WTC11 (cell line): ENCODE measurements at regions not wholly inside any gene's neighbourhood (a gene's known extent, or its start where the extent isn't known, plus 50 kb on each side); places are given as distances from the start of the nearest gene placed in this dataset.

Experiments used
- ATAC-seq: fragments of 200-7000 bp; cut with Tn5 transposase; 2 replicates; pipeline ENCODE4 v1.10.0; 2021; ENCODE audit warnings: mild to moderate bottlenecking, moderate library complexity
- CTCF ChIA-PET: fragments of 300-600 bp; sonication (Branson Sonifier 250); formaldehyde crosslinking; loops from one replicate; lab custom pipeline; 2021; ENCODE audit warnings: antibody characterized with exemption; lab: Charles Lee
- POLR2A ChIA-PET: fragments of 350-600 bp; sonication (Branson Sonifier 250); formaldehyde crosslinking; loops from one replicate; lab custom pipeline; 2021; ENCODE audit warnings: antibody characterized with exemption; lab: Charles Lee
- DNase-seq: peaks from one replicate; pipeline ENCODE4 v3.0.0; 2021; ENCODE audit warnings: low spot score
- H3K27ac Mint-ChIP-seq: 2 replicates; pipeline ENCODE4 v1.8.0; 2021; ENCODE audit warnings: mixed read lengths
- H3K27me3 Mint-ChIP-seq: 2 replicates; pipeline ENCODE4 v1.8.0; 2021; ENCODE audit warnings: low read depth, mild to moderate bottlenecking, moderate library complexity, mixed read lengths
- H3K36me3 Mint-ChIP-seq: 2 replicates; pipeline ENCODE4 v1.8.0; 2021; ENCODE audit warnings: mixed read lengths
- H3K4me1 Mint-ChIP-seq: 2 replicates; pipeline ENCODE4 v1.8.0; 2022; ENCODE audit warnings: mixed read lengths
- H3K4me3 Mint-ChIP-seq: 2 replicates; pipeline ENCODE4 v1.8.0; 2021; ENCODE audit warnings: mild to moderate bottlenecking, moderate library complexity, mixed read lengths
- H3K9me3 Mint-ChIP-seq: 2 replicates; pipeline ENCODE4 v1.8.0; 2021; ENCODE audit warnings: mixed read lengths
- AR ChIP-seq: fragments of 250-450 bp; sonication (Bioruptor Pico); IDR thresholded peaks from 2 replicates; pipeline ENCODE4 v1.9.0; 2021; ENCODE audit warnings: mild to moderate bottlenecking
- ATF1 ChIP-seq: sonication (generic); formaldehyde crosslinking; IDR thresholded peaks from 2 replicates; pipeline ENCODE4 v1.8.1; 2023; ENCODE audit warnings: mild to moderate bottlenecking, moderate library complexity, missing genetic modification reagents
- CREB1 ChIP-seq: sonication (generic); formaldehyde crosslinking; IDR thresholded peaks from 2 replicates; pipeline ENCODE4 v1.8.0; 2023; ENCODE audit warnings: mild to moderate bottlenecking, missing genetic modification reagents
- ESRRA ChIP-seq: sonication (generic); formaldehyde crosslinking; IDR thresholded peaks from 2 replicates; pipeline ENCODE4 v1.8.1; 2022; ENCODE audit warnings: mild to moderate bottlenecking, missing genetic modification reagents, borderline replicate concordance
- IRF1 ChIP-seq: sonication (generic); formaldehyde crosslinking; IDR thresholded peaks from 2 replicates; pipeline ENCODE4 v1.8.0; 2023; ENCODE audit warnings: missing genetic modification reagents
- JUN ChIP-seq: sonication (generic); formaldehyde crosslinking; IDR thresholded peaks from 2 replicates; pipeline ENCODE4 v1.8.0; 2023; ENCODE audit warnings: mild to moderate bottlenecking, missing genetic modification reagents
- KAT7 ChIP-seq: sonication (generic); formaldehyde crosslinking; IDR thresholded peaks from 2 replicates; pipeline ENCODE4 v1.8.1; 2023; ENCODE audit warnings: missing genetic modification reagents, mild to moderate bottlenecking, borderline replicate concordance
- NFYB ChIP-seq: sonication (generic); formaldehyde crosslinking; conservative IDR thresholded peaks from 2 replicates; pipeline ENCODE4 v1.8.0; 2022; ENCODE audit warnings: low read depth, missing genetic modification reagents
- NR2C2 ChIP-seq: sonication (generic); formaldehyde crosslinking; IDR thresholded peaks from 2 replicates; pipeline ENCODE4 v1.8.0; 2022; ENCODE audit warnings: mild to moderate bottlenecking, missing genetic modification reagents
- SOX15 ChIP-seq: fragments of 250-450 bp; sonication (Bioruptor Pico); IDR thresholded peaks from 2 replicates; pipeline ENCODE4 v1.9.0; 2021; ENCODE audit warnings: mild to moderate bottlenecking
- SP1 ChIP-seq: sonication (generic); formaldehyde crosslinking; conservative IDR thresholded peaks from 2 replicates; pipeline ENCODE4 v1.8.1; 2022; ENCODE audit warnings: missing genetic modification reagents
- ZNF138 ChIP-seq: sonication (generic); formaldehyde crosslinking; conservative IDR thresholded peaks from 2 replicates; pipeline ENCODE4 v1.8.1; 2022; ENCODE audit warnings: mild to moderate bottlenecking, moderate library complexity, missing genetic modification reagents
- ZNF219 ChIP-seq: sonication (generic); formaldehyde crosslinking; IDR thresholded peaks from 2 replicates; pipeline ENCODE4 v1.8.0; 2023; ENCODE audit warnings: missing genetic modification reagents, mild to moderate bottlenecking, borderline replicate concordance
- ZNF281 ChIP-seq: sonication (generic); formaldehyde crosslinking; IDR thresholded peaks from 2 replicates; pipeline ENCODE4 v1.8.0; 2023; ENCODE audit warnings: mild to moderate bottlenecking, missing genetic modification reagents
- ZNF317 ChIP-seq: sonication (generic); formaldehyde crosslinking; IDR thresholded peaks from 2 replicates; pipeline ENCODE4 v1.8.1; 2023; ENCODE audit warnings: low read depth, mild to moderate bottlenecking, moderate library complexity, missing genetic modification reagents, borderline replicate concordance
- ZNF423 ChIP-seq: fragments of 250-450 bp; sonication (Bioruptor Pico); IDR thresholded peaks from 2 replicates; pipeline ENCODE4 v2.1.2; 2022; ENCODE audit warnings: mild to moderate bottlenecking, moderate library complexity
- TF ChIP-seq, protein P1 (sequence below): sonication (generic); formaldehyde crosslinking; IDR thresholded peaks from 2 replicates; pipeline ENCODE4 v1.8.1; 2023; ENCODE audit warnings: mild to moderate bottlenecking, missing genetic modification reagents
- TF ChIP-seq, protein P2 (sequence below): fragments of 250-450 bp; sonication (Bioruptor Pico); IDR thresholded peaks from 2 replicates; pipeline ENCODE4 v1.9.0; 2021; ENCODE audit warnings: mild to moderate bottlenecking
- TF ChIP-seq, protein P3 (sequence below): sonication (generic); formaldehyde crosslinking; IDR thresholded peaks from 2 replicates; pipeline ENCODE4 v1.8.1; 2023; ENCODE audit warnings: mild to moderate bottlenecking, moderate library complexity, missing genetic modification reagents
- TF ChIP-seq, protein P4 (sequence below): sonication (generic); formaldehyde crosslinking; IDR thresholded peaks from 2 replicates; pipeline ENCODE4 v1.8.1; 2022; ENCODE audit warnings: mild to moderate bottlenecking, missing genetic modification reagents, moderate library complexity, borderline replicate concordance

DNA sequence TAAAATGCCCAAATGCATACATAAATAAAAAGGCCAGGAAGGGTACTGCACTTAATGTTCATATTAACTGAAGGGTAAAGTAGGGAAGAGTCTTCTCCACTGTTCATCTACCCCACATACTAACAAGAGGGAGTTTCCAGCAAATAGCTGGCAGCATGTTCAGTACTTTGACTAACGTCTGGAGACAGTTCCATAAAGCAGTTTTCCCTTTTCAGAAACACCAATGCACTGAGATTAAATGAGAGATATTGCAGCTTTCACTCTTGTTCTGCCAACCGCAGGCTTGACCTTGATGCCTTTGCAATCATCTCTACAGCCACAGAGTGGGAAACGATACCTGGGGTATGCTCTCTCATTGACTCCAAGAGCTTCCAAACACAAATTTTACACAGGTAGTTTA, 2123.1 kb upstream of the TENM3 start:
- DNase-seq (no peak), ATAC-seq (no peak)
- Mint-ChIP-seq H3K4me3 (no peak overlapping the region), H3K36me3 (no peaks in the 10 kb centered on the region), H3K27me3 (no peaks in the 10 kb centered on the region), H3K4me1 (peaks cover 15% of the 10 kb centered on the region), H3K9me3 (no peaks in the 10 kb centered on the region), H3K27ac (no peak overlapping the region)
- POLR2A ChIA-PET, result no interaction called here
- CTCF ChIA-PET, result interaction anchor here (0.7 to 1.0 kb wide), 2 partner anchors 133 to 253 kb away, joined by 5 to 6 read pairs; no protein-coding TSS in a partner anchor
- TF ChIP-seq, protein P1, sequence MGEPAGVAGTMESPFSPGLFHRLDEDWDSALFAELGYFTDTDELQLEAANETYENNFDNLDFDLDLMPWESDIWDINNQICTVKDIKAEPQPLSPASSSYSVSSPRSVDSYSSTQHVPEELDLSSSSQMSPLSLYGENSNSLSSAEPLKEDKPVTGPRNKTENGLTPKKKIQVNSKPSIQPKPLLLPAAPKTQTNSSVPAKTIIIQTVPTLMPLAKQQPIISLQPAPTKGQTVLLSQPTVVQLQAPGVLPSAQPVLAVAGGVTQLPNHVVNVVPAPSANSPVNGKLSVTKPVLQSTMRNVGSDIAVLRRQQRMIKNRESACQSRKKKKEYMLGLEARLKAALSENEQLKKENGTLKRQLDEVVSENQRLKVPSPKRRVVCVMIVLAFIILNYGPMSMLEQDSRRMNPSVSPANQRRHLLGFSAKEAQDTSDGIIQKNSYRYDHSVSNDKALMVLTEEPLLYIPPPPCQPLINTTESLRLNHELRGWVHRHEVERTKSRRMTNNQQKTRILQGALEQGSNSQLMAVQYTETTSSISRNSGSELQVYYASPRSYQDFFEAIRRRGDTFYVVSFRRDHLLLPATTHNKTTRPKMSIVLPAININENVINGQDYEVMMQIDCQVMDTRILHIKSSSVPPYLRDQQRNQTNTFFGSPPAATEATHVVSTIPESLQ, result no peak
- TF ChIP-seq ZNF219 (CRISPR knock-in tag) (no peak), CREB1 (CRISPR knock-in tag) (no peak), ESRRA (no peak), JUN (CRISPR knock-in tag) (no peak), KAT7 (CRISPR knock-in tag) (no peak), ATF1 (CRISPR knock-in tag) (no peak), SP1 (no peak), NR2C2 (CRISPR knock-in tag) (no peak), ZNF317 (CRISPR knock-in tag) (no peak), ZNF423 (CRISPR knock-in tag) (no peak), IRF1 (CRISPR knock-in tag) (no peak), ZNF281 (CRISPR knock-in tag) (no peak), ZNF138 (no peak), NFYB (no peak), SOX15 (CRISPR knock-in tag) (no peak), AR (CRISPR knock-in tag) (no peak)
- TF ChIP-seq, protein P2, sequence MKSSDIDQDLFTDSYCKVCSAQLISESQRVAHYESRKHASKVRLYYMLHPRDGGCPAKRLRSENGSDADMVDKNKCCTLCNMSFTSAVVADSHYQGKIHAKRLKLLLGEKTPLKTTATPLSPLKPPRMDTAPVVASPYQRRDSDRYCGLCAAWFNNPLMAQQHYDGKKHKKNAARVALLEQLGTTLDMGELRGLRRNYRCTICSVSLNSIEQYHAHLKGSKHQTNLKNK (CRISPR knock-in tag), result no peak
- TF ChIP-seq, protein P3, sequence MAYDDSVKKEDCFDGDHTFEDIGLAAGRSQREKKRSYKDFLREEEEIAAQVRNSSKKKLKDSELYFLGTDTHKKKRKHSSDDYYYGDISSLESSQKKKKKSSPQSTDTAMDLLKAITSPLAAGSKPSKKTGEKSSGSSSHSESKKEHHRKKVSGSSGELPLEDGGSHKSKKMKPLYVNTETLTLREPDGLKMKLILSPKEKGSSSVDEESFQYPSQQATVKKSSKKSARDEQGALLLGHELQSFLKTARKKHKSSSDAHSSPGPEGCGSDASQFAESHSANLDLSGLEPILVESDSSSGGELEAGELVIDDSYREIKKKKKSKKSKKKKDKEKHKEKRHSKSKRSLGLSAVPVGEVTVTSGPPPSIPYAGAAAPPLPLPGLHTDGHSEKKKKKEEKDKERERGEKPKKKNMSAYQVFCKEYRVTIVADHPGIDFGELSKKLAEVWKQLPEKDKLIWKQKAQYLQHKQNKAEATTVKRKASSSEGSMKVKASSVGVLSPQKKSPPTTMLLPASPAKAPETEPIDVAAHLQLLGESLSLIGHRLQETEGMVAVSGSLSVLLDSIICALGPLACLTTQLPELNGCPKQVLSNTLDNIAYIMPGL, result no peak
- TF ChIP-seq, protein P4, sequence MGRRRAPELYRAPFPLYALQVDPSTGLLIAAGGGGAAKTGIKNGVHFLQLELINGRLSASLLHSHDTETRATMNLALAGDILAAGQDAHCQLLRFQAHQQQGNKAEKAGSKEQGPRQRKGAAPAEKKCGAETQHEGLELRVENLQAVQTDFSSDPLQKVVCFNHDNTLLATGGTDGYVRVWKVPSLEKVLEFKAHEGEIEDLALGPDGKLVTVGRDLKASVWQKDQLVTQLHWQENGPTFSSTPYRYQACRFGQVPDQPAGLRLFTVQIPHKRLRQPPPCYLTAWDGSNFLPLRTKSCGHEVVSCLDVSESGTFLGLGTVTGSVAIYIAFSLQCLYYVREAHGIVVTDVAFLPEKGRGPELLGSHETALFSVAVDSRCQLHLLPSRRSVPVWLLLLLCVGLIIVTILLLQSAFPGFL (CRISPR knock-in tag), result no peak
- TF ChIP-seq, all 79 proteins: peak for 0
